OCI-LY1 (cell line): ENCODE measurements at regions not wholly inside any gene's neighbourhood (a gene's known extent, or its start where the extent isn't known, plus 50 kb on each side); places are given as distances from the start of the nearest gene placed in this dataset.

Experiments
- H2AFZ ChIP-seq: fragments of 200-600 bp; sonication (generic), shearing (Covaris generic); 2 replicates; pipeline ENCODE4 v1.6.0; 2014; ENCODE audit warnings: antibody characterized with exemption, mild to moderate bottlenecking, low read length
- H3F3A ChIP-seq: fragments of 200-600 bp; sonication (generic), shearing (Covaris generic); 2 replicates; pipeline ENCODE4 v1.6.0; 2014; ENCODE audit warnings: mild to moderate bottlenecking, antibody characterized with exemption, low read length, moderate library complexity; ENCODE audit not compliant: insufficient read depth
- H3K27ac ChIP-seq: fragments of 200-600 bp; sonication (generic); 2 replicates; pipeline ENCODE4 v1.5.1; 2014; ENCODE audit warnings: low read length, mixed run types, mild to moderate bottlenecking, low read depth; ENCODE audit not compliant: poor library complexity, severe bottlenecking
- H3K27me3 ChIP-seq: fragments of 200-600 bp; sonication (generic); 2 replicates; pipeline ENCODE4 v1.6.0; 2014; ENCODE audit warnings: antibody characterized with exemption, mild to moderate bottlenecking, low read length, moderate library complexity; ENCODE audit not compliant: insufficient read depth
- H3K36me3 ChIP-seq: fragments of 200-600 bp; sonication (generic); 2 replicates; pipeline ENCODE4 v1.6.1; 2014; ENCODE audit warnings: mild to moderate bottlenecking, antibody characterized with exemption, low read length, moderate library complexity, mixed read lengths; ENCODE audit not compliant: insufficient read depth
- H3K4me1 ChIP-seq: fragments of 200-600 bp; sonication (generic); 2 replicates; pipeline ENCODE4 v1.5.1; 2014; ENCODE audit warnings: mild to moderate bottlenecking, low read length, moderate library complexity; ENCODE audit not compliant: insufficient read depth, severe bottlenecking
- H3K4me2 ChIP-seq: fragments of 200-600 bp; sonication (generic), shearing (Covaris generic); 2 replicates; pipeline ENCODE4 v1.6.1; 2014; ENCODE audit warnings: low read length
- H3K4me3 ChIP-seq: fragments of 200-600 bp; sonication (generic); 2 replicates; pipeline ENCODE4 v1.5.1; 2014; ENCODE audit warnings: low read length, low read depth, mild to moderate bottlenecking, mixed read lengths; ENCODE audit not compliant: poor library complexity, severe bottlenecking
- H3K79me2 ChIP-seq: fragments of 200-600 bp; shearing (Covaris generic); 2 replicates; pipeline ENCODE4 v1.6.1; 2016; ENCODE audit warnings: mixed run types, low read length, mixed read lengths; ENCODE audit not compliant: insufficient read depth
- H3K9ac ChIP-seq: fragments of 200-600 bp; sonication (generic), shearing (Covaris generic); 2 replicates; pipeline ENCODE4 v1.6.1; 2014; ENCODE audit warnings: mild to moderate bottlenecking, low read length, mixed read lengths
- H3K9me2 ChIP-seq: fragments of 200-600 bp; sonication (generic), shearing (Covaris generic); 2 replicates; pipeline ENCODE4 v1.6.1; 2014; ENCODE audit warnings: low read depth, mild to moderate bottlenecking, low read length, mixed read lengths
- H3K9me3 ChIP-seq: fragments of 200-600 bp; shearing (Covaris generic); 2 replicates; pipeline ENCODE4 v1.6.1; 2014; ENCODE audit warnings: low read length, mixed read lengths
- H4K20me1 ChIP-seq: fragments of 200-600 bp; sonication (generic), shearing (Covaris generic); 2 replicates; pipeline ENCODE4 v1.6.0; 2016; ENCODE audit warnings: mild to moderate bottlenecking, low read length; ENCODE audit not compliant: insufficient read depth
- CTCF ChIP-seq: fragments of 200-600 bp; sonication (generic), shearing (Covaris generic); IDR thresholded peaks from 2 replicates; pipeline ENCODE4 v1.5.1; 2017; ENCODE audit warnings: mild to moderate bottlenecking, antibody characterized with exemption, low read length, moderate library complexity, mixed read lengths
- EZH2 ChIP-seq: fragments of 200-600 bp; sonication (generic), shearing (Covaris generic); IDR thresholded peaks from 2 replicates; pipeline ENCODE4 v1.8.0; 2017; ENCODE audit warnings: borderline replicate concordance, mixed run types, mild to moderate bottlenecking, antibody characterized with exemption, low read length, moderate library complexity, mixed read lengths

- no peak overlapping the region for H2AFZ ChIP-seq
Measured at GRCh38 chr1:106755682-106756406, 300.6 kb upstream of the PRMT6 start.

GRCh38 chr1:106756752-106757151 is 299.7 kb upstream of the PRMT6 start:
- H3K4me3 ChIP-seq: no peak overlapping the region
- TF ChIP-seq CTCF (no peak), EZH2 (no peak)

More at GRCh38 chr1:106755682-106756406, 300.6 kb upstream of the PRMT6 start:
- no peaks in the 10 kb centered on the region for H3K27me3 ChIP-seq
- TF ChIP-seq CTCF: no peak
- TF ChIP-seq EZH2: no peak
- no peaks in the 10 kb centered on the region for H3K9me2 ChIP-seq
- no peaks in the 10 kb centered on the region for H3F3A ChIP-seq
- no peaks in the 10 kb centered on the region for H4K20me1 ChIP-seq
- no peak overlapping the region for H3K9ac ChIP-seq
- no peaks in the 10 kb centered on the region for H3K79me2 ChIP-seq
- no peaks in the 10 kb centered on the region for H3K36me3 ChIP-seq
- H3K4me2 ChIP-seq: no peak overlapping the region
- no peaks in the 10 kb centered on the region for H3K4me1 ChIP-seq
- H3K4me3 ChIP-seq: no peak overlapping the region
- no peak overlapping the region for H3K27ac ChIP-seq
- no peaks in the 10 kb centered on the region for H3K9me3 ChIP-seq

GRCh38 chr1:106768077-106768476 is 288.4 kb upstream of the PRMT6 start:
- Histone ChIP-seq H3K9ac (no peak overlapping the region), H3K79me2 (no peaks in the 10 kb centered on the region), H3K36me3 (no peaks in the 10 kb centered on the region), H2AFZ (no peak overlapping the region), H3K4me3 (no peak overlapping the region), H3K27ac (no peak overlapping the region), H3K4me2 (no peak overlapping the region), H3K9me2 (no peaks in the 10 kb centered on the region; the same call in 1 of the 2 replicates), H4K20me1 (no peaks in the 10 kb centered on the region), H3F3A (no peaks in the 10 kb centered on the region), H3K9me3 (no peaks in the 10 kb centered on the region), H3K27me3 (no peaks in the 10 kb centered on the region), H3K4me1 (no peaks in the 10 kb centered on the region)
- TF ChIP-seq EZH2 (no peak), CTCF (no peak)

More at GRCh38 chr1:106756752-106757151, 299.7 kb upstream of the PRMT6 start:
- Histone ChIP-seq H3K79me2 (no peaks in the 10 kb centered on the region), H3F3A (no peaks in the 10 kb centered on the region), H3K9ac (no peak overlapping the region), H3K4me2 (no peak overlapping the region), H3K27ac (no peak overlapping the region), H2AFZ (no peak overlapping the region), H4K20me1 (no peaks in the 10 kb centered on the region), H3K27me3 (no peaks in the 10 kb centered on the region), H3K36me3 (no peaks in the 10 kb centered on the region), H3K9me2 (no peaks in the 10 kb centered on the region), H3K4me1 (no peaks in the 10 kb centered on the region), H3K9me3 (no peaks in the 10 kb centered on the region)
